ENCODE measurements at regions not wholly inside any gene's neighbourhood (a gene's known extent, or its start where the extent isn't known, plus 50 kb on each side); places are given as distances from the start of the nearest gene placed in this dataset.
"Not testable (repeated sequence)": the region's sequence is repeated elsewhere in the genome, so short reads cannot be mapped to it uniquely, and the experiment has no call there.

DNA sequence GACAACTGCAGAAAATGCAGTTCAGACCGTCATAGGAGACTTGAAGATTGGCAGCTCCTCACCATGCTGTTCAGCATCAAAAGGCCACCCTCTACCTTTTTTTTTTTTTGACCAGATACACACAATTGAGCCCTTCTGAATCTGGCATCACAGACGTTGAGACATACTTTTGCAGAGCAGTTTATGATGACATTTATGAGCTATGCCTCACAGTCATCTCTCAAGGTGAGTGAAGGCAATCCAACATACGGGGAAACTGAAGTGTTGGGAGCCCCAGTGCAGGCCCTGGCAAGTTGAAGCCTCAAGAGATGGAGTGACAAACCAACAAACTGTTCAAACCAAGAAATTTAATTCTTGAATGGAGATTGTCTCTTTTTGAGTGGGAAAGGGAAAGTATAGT is 83.6 kb upstream of the DLX6 start:
- TF ChIP-seq, protein P1, sequence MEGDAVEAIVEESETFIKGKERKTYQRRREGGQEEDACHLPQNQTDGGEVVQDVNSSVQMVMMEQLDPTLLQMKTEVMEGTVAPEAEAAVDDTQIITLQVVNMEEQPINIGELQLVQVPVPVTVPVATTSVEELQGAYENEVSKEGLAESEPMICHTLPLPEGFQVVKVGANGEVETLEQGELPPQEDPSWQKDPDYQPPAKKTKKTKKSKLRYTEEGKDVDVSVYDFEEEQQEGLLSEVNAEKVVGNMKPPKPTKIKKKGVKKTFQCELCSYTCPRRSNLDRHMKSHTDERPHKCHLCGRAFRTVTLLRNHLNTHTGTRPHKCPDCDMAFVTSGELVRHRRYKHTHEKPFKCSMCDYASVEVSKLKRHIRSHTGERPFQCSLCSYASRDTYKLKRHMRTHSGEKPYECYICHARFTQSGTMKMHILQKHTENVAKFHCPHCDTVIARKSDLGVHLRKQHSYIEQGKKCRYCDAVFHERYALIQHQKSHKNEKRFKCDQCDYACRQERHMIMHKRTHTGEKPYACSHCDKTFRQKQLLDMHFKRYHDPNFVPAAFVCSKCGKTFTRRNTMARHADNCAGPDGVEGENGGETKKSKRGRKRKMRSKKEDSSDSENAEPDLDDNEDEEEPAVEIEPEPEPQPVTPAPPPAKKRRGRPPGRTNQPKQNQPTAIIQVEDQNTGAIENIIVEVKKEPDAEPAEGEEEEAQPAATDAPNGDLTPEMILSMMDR (IDR thresholded peaks at IDR 0.05; ENCODE audit: insufficient read depth, low read length, missing control alignments) = no peak
- ChIA-PET CTCF (no interaction called here), POLR2A (no interaction called here)
- no peak for DNase-seq (ENCODE audit: low read depth, low spot score)
- H3K4me3 ChIP-seq (ENCODE audit: low read depth, low read length) = no peak overlapping the region

DNA sequence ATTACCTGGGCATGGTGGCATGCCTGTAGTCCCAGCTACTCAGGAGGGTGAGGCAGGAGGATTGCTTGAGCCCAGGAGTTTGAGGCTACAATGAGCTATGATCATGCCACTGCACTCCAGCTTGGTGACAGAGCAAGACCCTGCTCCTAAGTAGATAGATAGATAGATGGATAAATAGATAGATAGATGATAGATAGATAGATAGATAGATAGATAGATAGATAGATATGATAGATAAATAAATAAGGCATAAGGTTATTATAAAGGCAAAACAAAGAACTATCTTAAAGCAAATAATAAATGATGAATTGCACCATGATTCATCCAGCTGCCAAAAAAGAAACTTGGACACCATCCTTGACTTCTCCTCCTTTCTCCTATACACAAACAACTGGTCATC is 82.0 kb upstream of the DLX6 start:
- H3K4me3 ChIP-seq (ENCODE audit: low read depth, low read length); POLR2A ChIA-PET; DNase-seq (ENCODE audit: low read depth, low spot score); CTCF ChIA-PET: not testable (repeated sequence)

DNA sequence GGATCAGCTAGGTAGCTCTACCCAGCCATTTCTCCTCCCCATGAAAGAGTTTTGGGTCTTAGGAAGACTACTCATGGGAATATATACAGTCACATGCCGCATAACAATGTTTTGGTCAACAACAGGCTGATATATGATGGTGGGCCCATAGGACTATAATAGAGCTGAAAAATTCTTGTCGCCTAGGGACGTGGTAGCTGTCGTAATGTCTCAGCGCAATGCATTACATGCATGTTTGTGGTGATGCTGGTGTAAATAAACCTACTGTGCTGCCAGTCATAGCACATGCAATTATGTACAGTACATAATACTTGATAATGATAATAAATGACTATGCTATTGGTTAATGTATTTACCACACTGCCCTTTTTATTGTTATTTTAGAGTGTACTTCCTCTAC is 78.2 kb upstream of the DLX6 start:
- TF ChIP-seq, protein P1 (IDR thresholded peaks at IDR 0.05; ENCODE audit: insufficient read depth, low read length, missing control alignments) = no peak
- H3K4me3 ChIP-seq (ENCODE audit: low read depth, low read length) = no peak overlapping the region
- CTCF ChIA-PET = no interaction called here
- POLR2A ChIA-PET = no interaction called here
- no peak for DNase-seq (ENCODE audit: low read depth, low spot score)

DNA sequence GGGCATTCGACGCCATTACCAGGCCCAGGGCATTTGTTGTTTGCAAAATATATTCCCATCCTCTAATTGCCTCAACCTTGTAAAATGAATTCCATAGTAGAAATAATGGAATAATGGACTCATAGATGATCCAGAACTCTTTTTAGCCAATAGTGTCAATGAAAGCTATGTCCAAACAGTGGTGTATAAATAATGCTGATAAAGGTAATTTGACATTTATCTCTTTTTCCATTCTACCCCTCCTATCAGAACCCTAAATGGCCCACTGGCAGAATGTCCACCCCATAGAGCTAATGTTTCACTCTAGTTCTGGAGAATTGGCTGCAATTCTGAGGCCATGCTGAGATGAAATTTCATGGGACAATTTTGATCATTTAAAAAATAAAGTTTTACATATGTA is 76.4 kb upstream of the DLX6 start:
- no peak for DNase-seq (ENCODE audit: low read depth, low spot score)
- TF ChIP-seq, protein P1 (IDR thresholded peaks at IDR 0.05; ENCODE audit: insufficient read depth, low read length, missing control alignments) = no peak
- no peak overlapping the region for H3K4me3 ChIP-seq (ENCODE audit: low read depth, low read length)
- ChIA-PET POLR2A (no interaction called here), CTCF (no interaction called here)

DNA sequence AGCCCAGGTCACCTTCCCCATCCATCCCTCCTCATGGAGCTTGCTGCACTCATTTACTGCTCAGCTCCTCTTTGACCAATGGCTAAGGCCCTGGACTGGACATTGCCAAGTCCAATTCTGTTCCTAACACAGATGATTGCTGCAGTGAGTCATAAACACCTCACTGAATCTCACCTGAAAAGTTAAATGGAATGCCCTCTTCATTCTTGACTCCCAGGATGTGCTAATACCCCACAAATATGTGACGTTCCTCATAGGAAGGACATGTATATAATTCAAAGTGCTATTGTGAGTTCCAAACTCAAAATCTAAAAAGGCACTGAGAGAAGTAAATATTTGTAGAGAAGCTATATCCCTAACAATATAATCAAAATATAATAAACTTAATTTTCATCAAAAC is 73.5 kb upstream of the DLX6 start:
- H3K4me3 ChIP-seq (ENCODE audit: low read depth, low read length) = no peak overlapping the region
- TF ChIP-seq, protein P1 (IDR thresholded peaks at IDR 0.05; ENCODE audit: insufficient read depth, low read length, missing control alignments) = no peak
- DNase-seq (ENCODE audit: low read depth, low spot score) = no peak
- ChIA-PET CTCF (no interaction called here), POLR2A (no interaction called here)

DNA sequence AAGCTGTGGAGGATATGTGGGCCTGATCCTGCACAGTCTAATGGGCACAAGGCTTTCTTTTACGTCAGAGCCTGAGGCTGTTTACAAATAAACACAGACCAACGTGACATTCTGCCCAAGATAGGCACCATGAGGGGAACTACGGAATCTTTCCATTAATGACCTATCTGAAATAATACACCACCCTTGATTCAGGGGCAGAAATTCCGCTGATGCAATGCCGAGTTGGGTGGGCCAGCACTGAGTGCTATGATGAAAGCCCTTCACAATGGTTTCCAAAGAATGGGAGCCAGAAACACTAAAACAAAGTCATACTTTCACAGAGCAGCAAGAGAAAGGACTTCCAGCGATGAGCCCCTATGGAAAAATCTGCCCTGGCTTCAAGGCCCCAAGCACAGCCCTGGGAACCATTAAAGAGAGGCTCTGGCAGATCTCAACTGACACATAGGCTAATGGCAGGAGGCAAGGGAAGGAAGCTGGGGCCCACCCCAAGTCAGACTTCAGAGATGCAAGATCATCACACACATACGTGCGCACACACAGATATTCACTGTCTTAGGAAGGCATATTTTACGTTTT is 72.2 kb upstream of the DLX6 start:
- no peak overlapping the region for H3K4me3 ChIP-seq (ENCODE audit: low read depth, low read length)
- ChIA-PET CTCF (no interaction called here), POLR2A (no interaction called here)
- no peak for DNase-seq (ENCODE audit: low read depth, low spot score)
- TF ChIP-seq, protein P1 (IDR thresholded peaks at IDR 0.05; ENCODE audit: insufficient read depth, low read length, missing control alignments) = no peak

DNA sequence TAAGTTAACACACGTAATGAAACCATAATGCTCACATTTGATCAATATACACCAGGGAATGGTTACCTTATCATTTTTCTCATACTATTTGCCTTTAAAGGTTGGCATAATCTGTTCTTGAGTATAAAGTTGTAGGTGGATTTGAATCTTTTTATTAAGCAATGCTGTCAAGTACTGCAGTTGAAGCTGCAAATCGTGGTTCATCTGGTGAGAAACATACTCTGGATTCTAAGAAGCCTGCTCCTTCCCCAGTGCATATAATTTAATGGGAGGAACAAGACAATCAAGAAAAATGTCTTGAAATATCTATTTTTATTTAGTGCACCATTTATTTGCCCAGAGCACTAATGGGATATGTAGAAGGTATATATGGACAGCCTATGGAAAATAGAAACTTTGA is 68.7 kb upstream of the DLX6 start:
- DNase-seq (ENCODE audit: low read depth, low spot score) = no peak
- TF ChIP-seq, protein P1 (IDR thresholded peaks at IDR 0.05; ENCODE audit: insufficient read depth, low read length, missing control alignments) = no peak
- no peak overlapping the region for H3K4me3 ChIP-seq (ENCODE audit: low read depth, low read length)
- POLR2A ChIA-PET = no interaction called here
- CTCF ChIA-PET = no interaction called here
